ENCODE measurements at regions not wholly inside any gene's neighbourhood (a gene's known extent, or its start where the extent isn't known, plus 50 kb on each side); places are given as distances from the start of the nearest gene placed in this dataset.

DNA sequence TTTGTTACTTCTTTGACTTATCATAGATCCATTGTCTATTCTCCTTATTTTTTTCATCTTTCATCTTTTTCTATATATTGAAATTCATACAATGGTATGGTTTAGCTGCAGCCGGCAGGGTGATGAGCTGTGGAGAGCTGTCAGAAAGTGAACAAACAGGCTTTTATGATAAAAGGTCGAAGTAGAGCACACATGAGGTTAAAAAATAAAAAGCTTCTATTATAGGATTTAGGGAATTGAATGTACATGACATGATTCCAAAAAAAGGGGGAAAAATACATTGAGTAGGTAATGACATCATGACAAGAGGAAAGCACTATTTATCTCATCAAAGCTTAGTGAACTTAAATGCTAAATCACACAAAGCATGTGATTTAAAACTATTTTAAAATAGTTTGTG is 884.8 kb downstream of the METTL15 start:
- no peaks in the 10 kb centered on the region for H3K9me3 ChIP-seq
- no peak for DNase-seq
- TF ChIP-seq POLR2A (IDR thresholded peaks at IDR 0.05) = no peak
- TF ChIP-seq, protein P1, sequence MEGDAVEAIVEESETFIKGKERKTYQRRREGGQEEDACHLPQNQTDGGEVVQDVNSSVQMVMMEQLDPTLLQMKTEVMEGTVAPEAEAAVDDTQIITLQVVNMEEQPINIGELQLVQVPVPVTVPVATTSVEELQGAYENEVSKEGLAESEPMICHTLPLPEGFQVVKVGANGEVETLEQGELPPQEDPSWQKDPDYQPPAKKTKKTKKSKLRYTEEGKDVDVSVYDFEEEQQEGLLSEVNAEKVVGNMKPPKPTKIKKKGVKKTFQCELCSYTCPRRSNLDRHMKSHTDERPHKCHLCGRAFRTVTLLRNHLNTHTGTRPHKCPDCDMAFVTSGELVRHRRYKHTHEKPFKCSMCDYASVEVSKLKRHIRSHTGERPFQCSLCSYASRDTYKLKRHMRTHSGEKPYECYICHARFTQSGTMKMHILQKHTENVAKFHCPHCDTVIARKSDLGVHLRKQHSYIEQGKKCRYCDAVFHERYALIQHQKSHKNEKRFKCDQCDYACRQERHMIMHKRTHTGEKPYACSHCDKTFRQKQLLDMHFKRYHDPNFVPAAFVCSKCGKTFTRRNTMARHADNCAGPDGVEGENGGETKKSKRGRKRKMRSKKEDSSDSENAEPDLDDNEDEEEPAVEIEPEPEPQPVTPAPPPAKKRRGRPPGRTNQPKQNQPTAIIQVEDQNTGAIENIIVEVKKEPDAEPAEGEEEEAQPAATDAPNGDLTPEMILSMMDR (IDR thresholded peaks at IDR 0.05) = no peak
- H3K36me3 ChIP-seq (ENCODE audit: low read depth, missing control alignments) = no peaks in the 10 kb centered on the region
- intact Hi-C loops (cut with DNase I; ENCODE audit: low total_unique reads) = no loop called here
- H3K4me1 ChIP-seq = no peaks in the 10 kb centered on the region
- H3K4me3 ChIP-seq = no peak overlapping the region
- H3K27me3 ChIP-seq = no peaks in the 10 kb centered on the region
- WGBS, 2 donors = 60 to 63% methylated on average over 2 of the region's 2 CpGs
- no peak overlapping the region for H3K27ac ChIP-seq

DNA sequence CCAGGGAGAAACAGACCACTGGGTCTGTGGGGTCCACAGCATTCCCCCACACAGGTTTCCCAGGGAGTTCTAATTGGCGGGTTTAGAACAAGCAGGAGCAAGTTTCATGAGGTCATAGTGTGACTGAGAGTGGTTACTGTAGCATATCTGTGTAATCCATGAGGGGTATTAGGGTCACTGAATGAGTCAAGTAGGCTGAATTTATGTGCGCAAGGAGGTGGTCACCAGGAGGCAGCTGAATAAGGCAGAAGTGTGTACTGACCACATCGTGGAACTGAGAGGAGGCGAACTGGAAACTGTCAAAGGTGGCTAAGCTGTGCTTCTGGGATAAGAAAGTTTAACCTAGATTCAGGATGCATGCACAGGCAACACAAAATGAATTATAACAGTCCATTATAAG is 876.0 kb downstream of the METTL15 start:
- Histone ChIP-seq H3K27me3 (no peaks in the 10 kb centered on the region), H3K4me3 (no peak overlapping the region), H3K4me1 (no peaks in the 10 kb centered on the region), H3K9me3 (no peaks in the 10 kb centered on the region), H3K36me3 (ENCODE audit: low read depth, missing control alignments) (no peaks in the 10 kb centered on the region), H3K27ac (no peak overlapping the region)
- intact Hi-C loops (cut with DNase I; ENCODE audit: low total_unique reads) = no loop called here
- TF ChIP-seq POLR2A (IDR thresholded peaks at IDR 0.05) = no peak
- TF ChIP-seq, protein P1 (IDR thresholded peaks at IDR 0.05) = no peak
- WGBS, 2 donors = 86 to 88% methylated on average over 4 of the region's 4 CpGs
- DNase-seq = no peak

DNA sequence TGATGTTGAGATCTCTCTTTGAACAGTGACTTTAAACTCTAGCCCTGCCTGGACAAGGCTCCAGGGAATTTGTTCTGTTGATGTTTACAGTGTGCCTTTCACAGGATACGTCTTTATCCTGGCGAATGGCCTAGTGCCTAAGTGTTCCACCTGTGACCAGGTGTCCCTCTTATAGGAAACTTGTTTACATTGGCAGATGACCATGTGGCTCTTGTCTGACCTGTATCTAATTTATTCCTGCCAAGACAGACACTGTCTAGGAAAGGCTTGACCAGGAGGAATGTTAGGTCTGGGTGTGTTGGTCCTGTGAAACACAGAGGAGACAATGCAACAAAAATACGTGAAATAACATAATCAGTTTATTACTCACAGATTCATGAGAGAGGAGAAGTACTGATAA is 875.6 kb downstream of the METTL15 start:
- no peaks in the 10 kb centered on the region for H3K36me3 ChIP-seq (ENCODE audit: low read depth, missing control alignments)
- H3K4me3 ChIP-seq = no peak overlapping the region
- intact Hi-C loops (cut with DNase I; ENCODE audit: low total_unique reads) = no loop called here
- no peak for TF ChIP-seq POLR2A (IDR thresholded peaks at IDR 0.05)
- TF ChIP-seq, protein P1 (IDR thresholded peaks at IDR 0.05) = no peak
- WGBS, 2 donors = 89 to 95% methylated on average over 3 of the region's 3 CpGs
- H3K9me3 ChIP-seq = no peaks in the 10 kb centered on the region
- no peak overlapping the region for H3K27ac ChIP-seq
- H3K27me3 ChIP-seq = no peaks in the 10 kb centered on the region
- no peak for DNase-seq
- no peaks in the 10 kb centered on the region for H3K4me1 ChIP-seq

DNA sequence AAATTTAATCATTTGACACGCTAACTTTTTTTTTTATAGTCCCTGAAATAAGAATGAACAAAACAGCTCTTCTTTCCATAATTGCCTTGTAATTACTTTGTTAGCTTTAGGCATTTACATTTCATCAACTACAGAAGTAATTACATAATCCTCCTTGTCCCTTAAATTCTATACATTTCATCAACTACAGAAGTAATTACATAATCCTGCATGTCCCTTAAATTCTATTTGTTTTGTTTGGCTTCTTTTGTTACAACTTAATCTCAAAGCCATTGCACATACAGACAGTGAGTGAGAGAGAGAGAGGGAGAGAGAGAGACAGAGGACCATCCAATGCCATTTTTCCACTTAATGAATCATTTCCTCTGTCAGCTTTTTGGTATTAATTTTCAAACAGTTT is 873.2 kb downstream of the METTL15 start:
- H3K4me3 ChIP-seq = no peak overlapping the region
- no peaks in the 10 kb centered on the region for H3K4me1 ChIP-seq
- H3K27ac ChIP-seq = no peak overlapping the region
- TF ChIP-seq POLR2A (IDR thresholded peaks at IDR 0.05) = no peak
- TF ChIP-seq, protein P1 (IDR thresholded peaks at IDR 0.05) = no peak
- H3K9me3 ChIP-seq = no peaks in the 10 kb centered on the region
- DNase-seq = no peak
- WGBS, 2 donors = 20 to 33% methylated on average over 1 of the region's 1 CpG
- no peaks in the 10 kb centered on the region for H3K36me3 ChIP-seq (ENCODE audit: low read depth, missing control alignments)
- intact Hi-C loops (cut with DNase I; ENCODE audit: low total_unique reads) = no loop called here
- no peaks in the 10 kb centered on the region for H3K27me3 ChIP-seq

DNA sequence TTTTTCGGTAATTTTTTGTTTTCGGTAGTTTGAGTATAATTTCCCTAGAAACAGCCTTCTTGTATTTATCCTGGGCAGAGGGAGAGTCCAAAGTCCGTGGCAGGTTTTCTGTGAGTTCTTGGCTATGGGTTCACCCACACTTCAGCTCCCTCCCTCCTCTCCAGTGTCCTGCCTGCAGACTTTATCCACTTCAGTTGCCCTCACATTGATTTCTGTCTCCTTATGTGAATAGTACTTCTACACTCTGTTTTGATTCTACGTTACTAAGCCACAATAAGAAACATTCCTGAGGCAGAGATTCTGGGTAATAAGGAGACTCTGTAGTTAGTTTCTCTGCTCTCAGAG is 868.6 kb downstream of the METTL15 start:
- WGBS, 2 donors = 54 to 65% methylated on average over 4 of the region's 4 CpGs

More for the DNA sequence above, 868.6 kb downstream of the METTL15 start:
- intact Hi-C loops (cut with DNase I; ENCODE audit: low total_unique reads) = no loop called here
- Histone ChIP-seq H3K36me3 (ENCODE audit: low read depth, missing control alignments) (no peaks in the 10 kb centered on the region), H3K9me3 (no peaks in the 10 kb centered on the region), H3K4me1 (no peaks in the 10 kb centered on the region), H3K27me3 (no peaks in the 10 kb centered on the region), H3K4me3 (peak overlapping the region in 1 of 2 donors; percentile 19), H3K27ac (no peak overlapping the region)
- TF ChIP-seq, protein P1 (IDR thresholded peaks at IDR 0.05) = no peak
- no peak for DNase-seq
